Smooth muscle cell (in vitro differentiated cells): ENCODE measurements at regions not wholly inside any gene's neighbourhood (a gene's known extent, or its start where the extent isn't known, plus 50 kb on each side); places are given as distances from the start of the nearest gene placed in this dataset.
A peak's percentile ranks its signal among the peaks of the same experiment; 100 is the strongest.

Experiments
- DNase-seq: peaks from one replicate; lab custom pipeline; 2025; ENCODE audit not compliant: unreplicated experiment; lab: John Stamatoyannopoulos, UW
- H2AFZ ChIP-seq: fragments of 200-600 bp; sonication (generic); 2 replicates; pipeline ENCODE4 v1.6.0; 2016; ENCODE audit warnings: antibody characterized with exemption, low read depth, mild to moderate bottlenecking
- H3F3A ChIP-seq: fragments of 200-600 bp; sonication (generic); 2 replicates; pipeline ENCODE4 v1.6.0; 2017; ENCODE audit warnings: antibody characterized with exemption, low read depth
- H3K27ac ChIP-seq: fragments of 200-600 bp; sonication (generic); 2 replicates; pipeline ENCODE4 v1.5.1; 2016; ENCODE audit warnings: low read depth, mild to moderate bottlenecking
- H3K27me3 ChIP-seq: fragments of 200-600 bp; sonication (generic); 2 replicates; pipeline ENCODE4 v1.6.1; 2016; ENCODE audit warnings: low read depth, mild to moderate bottlenecking
- H3K36me3 ChIP-seq: fragments of 200-600 bp; sonication (generic); 2 replicates; pipeline ENCODE4 v1.5.1; 2016; ENCODE audit warnings: low read depth
- H3K4me1 ChIP-seq: fragments of 200-600 bp; sonication (generic); 2 replicates; pipeline ENCODE4 v1.5.1; 2016; ENCODE audit warnings: low read depth
- H3K4me2 ChIP-seq: fragments of 200-600 bp; sonication (generic); 2 replicates; pipeline ENCODE4 v1.6.0; 2016; ENCODE audit warnings: mild to moderate bottlenecking
- H3K4me3 ChIP-seq: fragments of 200-600 bp; sonication (generic); 2 replicates; pipeline ENCODE4 v1.5.1; 2016; ENCODE audit warnings: mild to moderate bottlenecking
- H3K79me2 ChIP-seq: fragments of 200-600 bp; sonication (generic); 2 replicates; pipeline ENCODE4 v1.6.0; 2016; ENCODE audit warnings: low read depth, mild to moderate bottlenecking
- H3K9ac ChIP-seq: fragments of 200-600 bp; sonication (generic); 2 replicates; pipeline ENCODE4 v1.6.0; 2016; ENCODE audit warnings: low read depth
- H3K9me3 ChIP-seq: fragments of 200-600 bp; sonication (generic); replicated peaks from 2 replicates; pipeline ENCODE4 v1.5.1; 2016; ENCODE audit warnings: low read depth
- H4K20me1 ChIP-seq: fragments of 200-600 bp; sonication (generic); 2 replicates; pipeline ENCODE4 v1.6.0; 2016; ENCODE audit warnings: low read depth
- CTCF ChIP-seq: fragments of 200-600 bp; sonication (generic); IDR thresholded peaks from 2 replicates; pipeline ENCODE4 v1.5.1; 2017; ENCODE audit warnings: borderline replicate concordance, mild to moderate bottlenecking, antibody characterized with exemption; ENCODE audit not compliant: insufficient read depth, poor library complexity, severe bottlenecking
- WGBS: methylation state at CpG from one replicate; pipeline ENCODE4 v1.1.7; 2016; ENCODE audit warnings: low lambda C conversion rate; 5-methylcytosine and 5-hydroxymethylcytosine counted together

GRCh38 chr2:215782965-215783364, 230.4 kb downstream of the MREG start:
- no peaks in the 10 kb centered on the region for H3K27me3 ChIP-seq
- no peaks in the 10 kb centered on the region for H3K9me3 ChIP-seq
- H3K79me2 ChIP-seq = no peaks in the 10 kb centered on the region
- no peaks in the 10 kb centered on the region for H3F3A ChIP-seq
- no peak for TF ChIP-seq CTCF
- no peak overlapping the region for H3K27ac ChIP-seq
- no peak for DNase-seq
- no peak overlapping the region for H3K4me3 ChIP-seq
- H3K9ac ChIP-seq = no peak overlapping the region
- no peak overlapping the region for H3K4me2 ChIP-seq
- H2AFZ ChIP-seq = no peak overlapping the region
- 98% methylated on average over 2 of the region's 2 CpGs for WGBS
- H4K20me1 ChIP-seq = no peaks in the 10 kb centered on the region
- peaks cover 11% of the 10 kb centered on the region for H3K4me1 ChIP-seq
- no peaks in the 10 kb centered on the region for H3K36me3 ChIP-seq

- Histone ChIP-seq H3K4me2 (no peak overlapping the region), H3K9me3 (no peaks in the 10 kb centered on the region), H3K4me3 (no peak overlapping the region), H3K79me2 (no peaks in the 10 kb centered on the region), H2AFZ (no peak overlapping the region), H3K27me3 (no peaks in the 10 kb centered on the region), H3K27ac (no peak overlapping the region), H3F3A (no peaks in the 10 kb centered on the region), H3K4me1 (peaks cover 11% of the 10 kb centered on the region), H3K36me3 (no peaks in the 10 kb centered on the region), H3K9ac (no peak overlapping the region), H4K20me1 (no peaks in the 10 kb centered on the region)
- 100% methylated on average over 1 of the region's 1 CpG for WGBS
- DNase-seq = no peak
- no peak for TF ChIP-seq CTCF
Measured at GRCh38 chr2:215782295-215782694, 231.1 kb downstream of the MREG start.

- Histone ChIP-seq H3K4me1 (peaks cover 11% of the 10 kb centered on the region), H3K27ac (no peak overlapping the region), H3K79me2 (no peaks in the 10 kb centered on the region), H3K4me2 (no peak overlapping the region), H3K4me3 (no peak overlapping the region), H3K27me3 (no peaks in the 10 kb centered on the region), H2AFZ (peak overlapping the region; percentile 71), H3K9ac (no peak overlapping the region), H4K20me1 (no peaks in the 10 kb centered on the region), H3K36me3 (no peaks in the 10 kb centered on the region), H3K9me3 (no peaks in the 10 kb centered on the region), H3F3A (no peaks in the 10 kb centered on the region)
- TF ChIP-seq CTCF = no peak
- 92% methylated on average over 3 of the region's 3 CpGs for WGBS
- no peak for DNase-seq
Measured at GRCh38 chr2:215780907-215781685, 232.3 kb downstream of the MREG start.

GRCh38 chr2:215780313-215780712, 233.0 kb downstream of the MREG start:
- no peaks in the 10 kb centered on the region for H4K20me1 ChIP-seq
- no peaks in the 10 kb centered on the region for H3K27me3 ChIP-seq
- no peak overlapping the region for H3K27ac ChIP-seq
- no peaks in the 10 kb centered on the region for H3K36me3 ChIP-seq
- no peak for DNase-seq
- H3K9ac ChIP-seq = no peak overlapping the region
- no peaks in the 10 kb centered on the region for H3F3A ChIP-seq
- no peak for TF ChIP-seq CTCF
- H3K4me1 ChIP-seq = peaks cover 11% of the 10 kb centered on the region
- peak overlapping the region; percentile 71 for H2AFZ ChIP-seq
- H3K4me3 ChIP-seq = no peak overlapping the region
- WGBS = 48% methylated on average over 5 of the region's 5 CpGs
- H3K4me2 ChIP-seq = no peak overlapping the region
- H3K79me2 ChIP-seq = no peaks in the 10 kb centered on the region
- H3K9me3 ChIP-seq = no peaks in the 10 kb centered on the region
